GM13977 (cell line): ENCODE measurements at regions not wholly inside any gene's neighbourhood (a gene's known extent, or its start where the extent isn't known, plus 50 kb on each side); places are given as distances from the start of the nearest gene placed in this dataset.
"Not testable (repeated sequence)": the region's sequence is repeated elsewhere in the genome, so short reads cannot be mapped to it uniquely, and the experiment has no call there.

Experiments
- DNase-seq: peaks from one replicate; pipeline ENCODE4 v3.0.0; 2012; ENCODE audit warnings: low spot score
- in situ Hi-C: fragments of 300-500 bp; cut with MboI; formaldehyde crosslinking; loops from one replicate; pipeline ENCODE4 v1.12.0; 2022; ENCODE audit warnings: low sequenced_read_pairs, low pct_unique_long_range_greater_than_20kb, mixed read lengths, inconsistent platforms; ENCODE audit not compliant: unreplicated experiment
- TF ChIP-seq, protein P1 (sequence below): IDR thresholded peaks from 2 replicates; pipeline ENCODE4 v1.5.1; 2012; ENCODE audit warnings: mild to moderate bottlenecking, control low read depth; ENCODE audit not compliant: insufficient read depth; ENCODE audit errors: extremely low read depth, missing control alignments

GRCh38 chr7:149704507-149704906 lies 68.9 kb downstream of the ZNF467 start:
- TF ChIP-seq, protein P1, sequence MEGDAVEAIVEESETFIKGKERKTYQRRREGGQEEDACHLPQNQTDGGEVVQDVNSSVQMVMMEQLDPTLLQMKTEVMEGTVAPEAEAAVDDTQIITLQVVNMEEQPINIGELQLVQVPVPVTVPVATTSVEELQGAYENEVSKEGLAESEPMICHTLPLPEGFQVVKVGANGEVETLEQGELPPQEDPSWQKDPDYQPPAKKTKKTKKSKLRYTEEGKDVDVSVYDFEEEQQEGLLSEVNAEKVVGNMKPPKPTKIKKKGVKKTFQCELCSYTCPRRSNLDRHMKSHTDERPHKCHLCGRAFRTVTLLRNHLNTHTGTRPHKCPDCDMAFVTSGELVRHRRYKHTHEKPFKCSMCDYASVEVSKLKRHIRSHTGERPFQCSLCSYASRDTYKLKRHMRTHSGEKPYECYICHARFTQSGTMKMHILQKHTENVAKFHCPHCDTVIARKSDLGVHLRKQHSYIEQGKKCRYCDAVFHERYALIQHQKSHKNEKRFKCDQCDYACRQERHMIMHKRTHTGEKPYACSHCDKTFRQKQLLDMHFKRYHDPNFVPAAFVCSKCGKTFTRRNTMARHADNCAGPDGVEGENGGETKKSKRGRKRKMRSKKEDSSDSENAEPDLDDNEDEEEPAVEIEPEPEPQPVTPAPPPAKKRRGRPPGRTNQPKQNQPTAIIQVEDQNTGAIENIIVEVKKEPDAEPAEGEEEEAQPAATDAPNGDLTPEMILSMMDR: no peak
- in situ Hi-C loops: no loop called here
- DNase-seq: no peak

- in situ Hi-C loops: no loop called here
- DNase-seq: no peak
- TF ChIP-seq, protein P1: no peak
These were observed 70.2 kb downstream of the ZNF467 start for GRCh38 chr7:149703044-149703650.

DNA sequence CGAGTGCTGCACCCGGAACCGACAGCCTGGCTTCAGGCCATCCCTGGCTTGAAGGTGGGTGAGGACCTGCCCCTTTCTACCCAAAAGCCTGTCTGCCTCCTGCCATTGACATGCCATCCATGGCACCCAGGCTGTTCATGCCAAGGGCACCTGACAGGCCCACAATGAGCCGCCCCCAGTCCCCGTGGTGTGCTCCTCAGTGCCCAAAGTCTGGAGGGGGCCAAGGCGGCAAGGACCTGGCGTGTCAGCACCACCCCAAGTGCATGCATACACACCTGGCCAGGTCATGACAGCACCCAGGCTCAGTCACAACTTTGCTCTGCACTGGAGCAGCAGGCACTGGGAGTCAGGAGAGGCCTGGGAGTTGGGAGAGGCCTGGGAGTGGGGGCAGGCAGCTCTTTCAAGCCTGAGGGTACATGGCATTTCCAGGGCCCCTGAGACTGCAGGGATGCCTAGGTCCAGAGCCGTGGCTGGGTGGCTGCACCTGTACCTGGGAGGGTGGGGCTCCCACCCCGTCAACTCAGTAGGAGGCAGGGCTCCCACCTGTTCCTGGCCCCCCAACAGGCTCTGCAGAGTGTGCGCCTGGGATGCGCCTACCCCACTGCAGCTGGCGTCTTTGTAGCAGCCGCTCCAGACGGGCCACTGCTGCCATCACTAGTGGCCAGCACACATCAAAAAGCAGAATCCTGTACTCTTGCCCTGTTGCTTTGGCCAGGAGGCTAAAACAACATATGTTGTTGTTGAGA lies 71.7 kb downstream of the ZNF467 start:
- TF ChIP-seq, protein P1: no peak
- in situ Hi-C loops: no loop called here
- DNase-seq: no peak

DNA sequence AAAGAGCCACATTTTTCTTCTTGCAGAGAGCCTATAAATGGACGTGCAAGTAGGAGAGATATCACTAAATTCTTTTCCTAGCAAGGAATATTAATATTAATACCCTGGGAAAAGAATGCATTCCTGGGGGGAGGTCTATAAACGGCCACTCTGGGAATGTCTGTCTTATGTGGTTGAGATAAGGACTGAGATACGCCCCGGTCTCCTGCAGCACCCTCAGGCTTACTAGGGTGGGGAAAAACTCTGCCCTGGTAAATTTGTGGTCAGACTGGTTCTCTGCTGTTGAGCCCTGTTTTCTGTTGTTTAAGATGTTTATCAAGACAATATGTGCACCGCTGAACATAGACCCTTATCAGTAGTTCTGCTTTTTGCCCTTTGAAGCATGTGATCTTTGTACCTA lies 75.6 kb downstream of the ZNF467 start:
- DNase-seq, in situ Hi-C loops: not testable (repeated sequence)

DNA sequence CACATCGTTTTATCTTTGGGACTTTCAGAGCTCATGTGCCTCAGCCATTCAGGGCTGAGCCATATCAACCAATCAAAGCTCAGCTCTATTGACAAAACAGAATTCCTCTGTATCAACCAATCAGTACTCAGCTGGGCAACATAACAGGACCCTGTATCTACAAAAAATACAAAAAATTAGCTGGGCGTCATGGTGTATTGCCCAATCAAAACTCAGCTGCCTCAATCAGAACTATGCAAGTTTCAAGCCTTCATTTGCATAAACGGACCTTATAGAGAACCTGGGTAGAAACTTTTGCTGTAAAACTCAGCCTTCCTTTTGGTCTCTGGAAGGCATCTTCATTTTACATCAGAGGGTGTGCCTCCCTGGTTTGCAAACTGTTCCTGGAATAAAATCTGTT lies 77.1 kb downstream of the ZNF467 start:
- in situ Hi-C loops: no loop called here
- DNase-seq: no peak
- TF ChIP-seq, protein P1: no peak

GRCh38 chr7:149692557-149692982 lies 80.8 kb downstream of the ZNF467 start:
- no peak for DNase-seq
- TF ChIP-seq, protein P1: no peak
- in situ Hi-C loops: no loop called here

GRCh38 chr7:149692056-149692455 lies 81.3 kb downstream of the ZNF467 start:
- in situ Hi-C loops: no loop called here
- no peak for DNase-seq
- TF ChIP-seq, protein P1: no peak
